HepG2 (cell line): ENCODE measurements at regions not wholly inside any gene's neighbourhood (a gene's known extent, or its start where the extent isn't known, plus 50 kb on each side); places are given as distances from the start of the nearest gene placed in this dataset.

Source experiments
- ATAC-seq: fragments of 200-7000 bp; cut with Tn5 transposase; 3 replicates; pipeline ENCODE4 v1.9.1; 2020; ENCODE audit warnings: mild to moderate bottlenecking, moderate library complexity
- BruUV-seq: library from RNA; stranded (reverse); fragments of 400-500 nt; replicated peaks from 2 replicates; lab custom pipeline; 2021; lab: Mats Ljungman, UMichigan
- CTCF ChIA-PET: fragments of 300-600 bp; formaldehyde crosslinking; extraction: SDS; loops from one replicate; lab custom pipeline; 2021; ENCODE audit warnings: low total read pairs, inconsistent platforms, low intra/inter-chr PET ratio; lab: Yijun Ruan, JAX
- POLR2A ChIA-PET: fragments of 350-600 bp; sonication (Branson Sonifier 250); formaldehyde crosslinking; loops from one replicate; lab custom pipeline; 2020; ENCODE audit warnings: antibody characterized with exemption, inconsistent platforms; lab: Yijun Ruan, JAX
- DNase-seq: peaks from one replicate; pipeline ENCODE4 v3.0.0-alpha.2; 2015; ENCODE audit warnings: low spot score
- FAIRE-seq: peaks from 3 replicates; lab custom pipeline; 2011; peaks lifted over from hg19 to GRCh38; lab: Jason Lieb, UNC
- H2AFZ ChIP-seq: one replicate; pipeline ENCODE4 v1.6.1; 2011; ENCODE audit warnings: low read length, inconsistent platforms
- H3K27ac ChIP-seq: fragments of 300-600 bp; 3 replicates; pipeline ENCODE4 v1.8.0; 2011; ENCODE audit warnings: mixed run types, mild to moderate bottlenecking, mixed read lengths, low read length, inconsistent platforms; ENCODE audit not compliant: insufficient read depth; ENCODE audit errors: extremely low read length
- H3K27me3 ChIP-seq, 2 experiments: fragments of 200-600 bp in 1 of 2; 2 replicates in 1 of 2; 3 replicates in 1 of 2; pipeline versions ENCODE4 v1.6.0 to v1.8.0; 2011; ENCODE audit warnings: low read length in 2 of 2, mild to moderate bottlenecking in 2 of 2, moderate library complexity in 2 of 2, inconsistent platforms in 1 of 2; ENCODE audit not compliant: insufficient read depth in 2 of 2, control insufficient read depth in 1 of 2
- H3K36me3 ChIP-seq, 2 experiments: fragments of 200-600 bp in 1 of 2; replicated peaks in 1 of 2; 2 replicates in 1 of 2; 3 replicates in 1 of 2; pipeline versions ENCODE4 v1.5.1 to v1.8.0; 2011; ENCODE audit warnings: low read length in 2 of 2, inconsistent platforms in 1 of 2; ENCODE audit not compliant: insufficient read depth in 2 of 2, control insufficient read depth in 1 of 2
- H3K4me1 ChIP-seq: 2 replicates; pipeline ENCODE4 v1.5.1; 2012; ENCODE audit warnings: low read length, inconsistent platforms; ENCODE audit not compliant: insufficient read depth
- H3K4me2 ChIP-seq: 2 replicates; pipeline ENCODE4 v1.6.0; 2011; ENCODE audit warnings: low read depth, low read length, inconsistent platforms
- H3K4me3 ChIP-seq, 3 experiments: fragments of 200-600 bp in 1 of 3; sonication (generic), shearing (Covaris generic) in 1 of 3; replicated peaks in 1 of 3; 2 replicates each; pipeline ENCODE4 v1.5.1; 2011 to 2016; ENCODE audit warnings: low read length in 3 of 3, inconsistent platforms in 2 of 3, low read depth in 2 of 3, mild to moderate bottlenecking in 2 of 3, control low read depth in 1 of 3, mixed read lengths in 1 of 3; ENCODE audit not compliant: insufficient read depth in 1 of 3
- H3K79me2 ChIP-seq: one replicate; pipeline ENCODE4 v1.6.1; 2011; ENCODE audit warnings: low read length, inconsistent platforms; ENCODE audit not compliant: insufficient read depth
- H3K9ac ChIP-seq: 2 replicates; pipeline ENCODE4 v1.6.0; 2011; ENCODE audit warnings: mild to moderate bottlenecking, low read depth, low read length, inconsistent platforms; ENCODE audit not compliant: insufficient read depth
- H3K9me3 ChIP-seq: 2 replicates; pipeline ENCODE4 v1.5.1; 2012; ENCODE audit warnings: mild to moderate bottlenecking, low read length
- H4K20me1 ChIP-seq: 2 replicates; pipeline ENCODE4 v1.6.0; 2011; ENCODE audit warnings: inconsistent platforms, mild to moderate bottlenecking, low read length, moderate library complexity; ENCODE audit not compliant: insufficient read depth
- ARNT ChIP-seq: fragments of 450-650 bp; IDR thresholded peaks from 2 replicates; pipeline ENCODE4 v1.6.1; 2017
- ATF2 ChIP-seq: sonication (generic); formaldehyde crosslinking; IDR thresholded peaks from 2 replicates; pipeline ENCODE4 v1.4.0; 2020; ENCODE audit warnings: missing genetic modification reagents
- FOXM1 ChIP-seq: sonication (generic); formaldehyde crosslinking; IDR thresholded peaks from 2 replicates; pipeline ENCODE4 v1.5.0; 2020; ENCODE audit warnings: missing genetic modification reagents
- HMGXB3 ChIP-seq: sonication (generic); formaldehyde crosslinking; IDR thresholded peaks from 2 replicates; pipeline ENCODE4 v1.4.0; 2020; ENCODE audit warnings: missing genetic modification reagents, borderline replicate concordance
- HOXD1 ChIP-seq: sonication (generic); formaldehyde crosslinking; IDR thresholded peaks from 2 replicates; pipeline ENCODE4 v1.5.0; 2020; ENCODE audit warnings: missing genetic modification reagents
- MTA3 ChIP-seq: sonication (generic); formaldehyde crosslinking; IDR thresholded peaks from 2 replicates; pipeline ENCODE4 v1.4.0; 2020; ENCODE audit warnings: missing genetic modification reagents
- MYNN ChIP-seq: sonication (generic); formaldehyde crosslinking; IDR thresholded peaks from 2 replicates; pipeline ENCODE4 v1.4.0; 2020; ENCODE audit warnings: mild to moderate bottlenecking, low read depth, missing genetic modification reagents
- PRMT3 ChIP-seq: sonication (generic); formaldehyde crosslinking; IDR thresholded peaks from 2 replicates; pipeline ENCODE4 v1.8.1; 2022; ENCODE audit warnings: low read depth, mild to moderate bottlenecking, moderate library complexity, missing genetic modification reagents, borderline replicate concordance
- SRSF4 ChIP-seq: fragments of 200-400 bp; formaldehyde crosslinking; IDR thresholded peaks from one replicate; pipeline ENCODE4 v1.6.1; 2018; ENCODE audit warnings: mild to moderate bottlenecking, low read depth, low read length, moderate library complexity; ENCODE audit not compliant: poor library complexity, severe bottlenecking
- TBX3 ChIP-seq: fragments of 450-650 bp; IDR thresholded peaks from 2 replicates; pipeline ENCODE4 v1.6.1; 2017; ENCODE audit warnings: antibody characterized with exemption, mild to moderate bottlenecking, inconsistent platforms, borderline replicate concordance
- ZNF121 ChIP-seq: sonication (generic); formaldehyde crosslinking; IDR thresholded peaks from 2 replicates; pipeline ENCODE4 v1.5.0; 2020; ENCODE audit warnings: mild to moderate bottlenecking, missing genetic modification reagents
- ZNF691 ChIP-seq: sonication (generic); formaldehyde crosslinking; IDR thresholded peaks from 2 replicates; pipeline ENCODE4 v1.4.0; 2020; ENCODE audit warnings: missing genetic modification reagents, low read depth, mild to moderate bottlenecking, borderline replicate concordance
- ZNF841 ChIP-seq: sonication (generic); formaldehyde crosslinking; IDR thresholded peaks from 2 replicates; pipeline ENCODE4 v1.8.1; 2023; ENCODE audit warnings: missing genetic modification reagents, borderline replicate concordance
- WGBS: methylation state at CpG from one replicate; pipeline ENCODE4 v1.1.6; 2017; ENCODE audit warnings: low lambda C conversion rate; 5-methylcytosine and 5-hydroxymethylcytosine counted together
- in situ Hi-C: cut with HindIII; loops from 2 replicates; pipeline ENCODE4 v1.10.0; 2017; ENCODE audit warnings: low pct_unique_long_range_greater_than_20kb; ENCODE audit not compliant: extremely low pct_ligation_motif_present
- intact Hi-C: fragments of 100-400 bp; cut with micrococcal nuclease; formaldehyde crosslinking; loops from one replicate; pipeline ENCODE4 v1.10.0; 2022; ENCODE audit not compliant: unreplicated experiment

- no peak overlapping the region for H3K4me3 ChIP-seq
- FAIRE-seq (no peak), ATAC-seq (no peak), DNase-seq (no peak)
- no peaks in the 10 kb centered on the region for H3K9me3 ChIP-seq
- H4K20me1 ChIP-seq = no peaks in the 10 kb centered on the region
- no TSS peak for BruUV-seq
- POLR2A ChIA-PET = no interaction called here
- no peaks in the 10 kb centered on the region for H3K4me1 ChIP-seq
- H3K27ac ChIP-seq = no peak overlapping the region
- H3K4me2 ChIP-seq = no peak overlapping the region
- H3K36me3 ChIP-seq = no peaks in the 10 kb centered on the region
- H3K27me3 ChIP-seq = no peaks in the 10 kb centered on the region
- in situ Hi-C loops = no loop called here
- no peak overlapping the region for H3K9ac ChIP-seq
- H3K79me2 ChIP-seq = no peaks in the 10 kb centered on the region
- TF ChIP-seq ZNF121 (no peak), HOXD1 (no peak), ZNF841 (CRISPR knock-in tag) (no peak), HMGXB3 (CRISPR knock-in tag) (no peak), MTA3 (CRISPR knock-in tag) (no peak)
- TF ChIP-seq, all 625 proteins: peak for 0
- no peak overlapping the region for H2AFZ ChIP-seq
- intact Hi-C loops = no loop called here
- CTCF ChIA-PET = no interaction called here
- 4% methylated on average over 2 of the region's 2 CpGs for WGBS
These were observed 84.7 kb downstream of the RFPL4B start for GRCh38 chr6:112431803-112432202.

GRCh38 chr6:112432853-112433252 lies 85.7 kb downstream of the RFPL4B start:
- POLR2A ChIA-PET = no interaction called here
- H3K4me2 ChIP-seq = no peak overlapping the region
- ATAC-seq = no peak
- no peaks in the 10 kb centered on the region for H3K9me3 ChIP-seq
- no peaks in the 10 kb centered on the region for H3K4me1 ChIP-seq
- H2AFZ ChIP-seq = no peak overlapping the region
- H3K36me3 ChIP-seq = no peaks in the 10 kb centered on the region
- no peaks in the 10 kb centered on the region for H3K79me2 ChIP-seq
- H3K27ac ChIP-seq = no peak overlapping the region
- DNase-seq = no peak
- H3K4me3 ChIP-seq = no peak overlapping the region
- FAIRE-seq = no peak
- BruUV-seq = no TSS peak
- H3K9ac ChIP-seq = no peak overlapping the region
- CTCF ChIA-PET = no interaction called here
- H3K27me3 ChIP-seq = no peaks in the 10 kb centered on the region
- intact Hi-C loops = no loop called here
- in situ Hi-C loops = no loop called here
- H4K20me1 ChIP-seq = no peaks in the 10 kb centered on the region
- TF ChIP-seq MYNN (CRISPR knock-in tag) (no peak), ZNF691 (CRISPR knock-in tag) (no peak), ARNT (no peak), ATF2 (CRISPR knock-in tag) (no peak), TBX3 (no peak), PRMT3 (CRISPR knock-in tag) (no peak), SRSF4 (no peak), FOXM1 (no peak)
